ENCODE measurements at regions not wholly inside any gene's neighbourhood (a gene's known extent, or its start where the extent isn't known, plus 50 kb on each side); places are given as distances from the start of the nearest gene placed in this dataset.

DNA sequence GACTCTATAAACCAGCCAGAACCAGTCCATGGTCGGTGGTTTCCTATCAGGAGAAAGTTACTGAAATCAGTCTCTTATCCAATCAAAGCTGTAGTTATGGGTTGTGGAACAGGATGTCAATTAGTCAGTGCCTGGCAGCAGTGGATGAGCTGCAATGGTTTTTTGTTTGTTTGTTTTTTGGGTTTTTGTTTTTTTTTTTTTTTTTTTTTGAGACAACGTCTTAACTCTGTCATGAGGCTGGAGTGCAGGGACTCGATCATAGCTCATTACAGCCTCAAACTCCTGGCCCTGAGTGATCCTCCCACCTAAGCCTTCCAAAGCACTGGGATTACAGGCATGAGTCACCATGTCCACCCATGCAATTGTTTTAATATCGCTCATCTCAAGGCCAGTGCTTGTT, 113.3 kb upstream of the CAND1 start:
- TF ChIP-seq, protein P1, sequence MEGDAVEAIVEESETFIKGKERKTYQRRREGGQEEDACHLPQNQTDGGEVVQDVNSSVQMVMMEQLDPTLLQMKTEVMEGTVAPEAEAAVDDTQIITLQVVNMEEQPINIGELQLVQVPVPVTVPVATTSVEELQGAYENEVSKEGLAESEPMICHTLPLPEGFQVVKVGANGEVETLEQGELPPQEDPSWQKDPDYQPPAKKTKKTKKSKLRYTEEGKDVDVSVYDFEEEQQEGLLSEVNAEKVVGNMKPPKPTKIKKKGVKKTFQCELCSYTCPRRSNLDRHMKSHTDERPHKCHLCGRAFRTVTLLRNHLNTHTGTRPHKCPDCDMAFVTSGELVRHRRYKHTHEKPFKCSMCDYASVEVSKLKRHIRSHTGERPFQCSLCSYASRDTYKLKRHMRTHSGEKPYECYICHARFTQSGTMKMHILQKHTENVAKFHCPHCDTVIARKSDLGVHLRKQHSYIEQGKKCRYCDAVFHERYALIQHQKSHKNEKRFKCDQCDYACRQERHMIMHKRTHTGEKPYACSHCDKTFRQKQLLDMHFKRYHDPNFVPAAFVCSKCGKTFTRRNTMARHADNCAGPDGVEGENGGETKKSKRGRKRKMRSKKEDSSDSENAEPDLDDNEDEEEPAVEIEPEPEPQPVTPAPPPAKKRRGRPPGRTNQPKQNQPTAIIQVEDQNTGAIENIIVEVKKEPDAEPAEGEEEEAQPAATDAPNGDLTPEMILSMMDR (IDR thresholded peaks at IDR 0.05; ENCODE audit: extremely low read depth in 1 of 2, insufficient read depth in 1 of 2, low read depth in 1 of 2, low read length in 2 of 2): no peak
- TF ChIP-seq EZH2 (IDR thresholded peaks at IDR 0.05; ENCODE audit: borderline replicate concordance, low read depth, low read length, severe bottlenecking): no peak
- no peak for TF ChIP-seq POLR2A (IDR thresholded peaks at IDR 0.05; ENCODE audit: low read depth, low read length)
- TF ChIP-seq MYC (IDR thresholded peaks at IDR 0.05; ENCODE audit: low read depth, low read length): no peak
- TF ChIP-seq GATA2 (IDR thresholded peaks at IDR 0.05; ENCODE audit: insufficient read depth, insufficient read length, low read depth, low read length): no peak
